Inferior parietal cortex (tissue), 1 donor: ENCODE measurements at regions not wholly inside any gene's neighbourhood (a gene's known extent, or its start where the extent isn't known, plus 50 kb on each side); places are given as distances from the start of the nearest gene placed in this dataset.
A peak's percentile ranks its signal among the peaks of the same experiment; 100 is the strongest.

ENCODE experiments used
- DNase-seq: peaks from one replicate; pipeline ENCODE4 v3.0.0-alpha.2; 2016; ENCODE audit errors: extremely low spot score

DNA sequence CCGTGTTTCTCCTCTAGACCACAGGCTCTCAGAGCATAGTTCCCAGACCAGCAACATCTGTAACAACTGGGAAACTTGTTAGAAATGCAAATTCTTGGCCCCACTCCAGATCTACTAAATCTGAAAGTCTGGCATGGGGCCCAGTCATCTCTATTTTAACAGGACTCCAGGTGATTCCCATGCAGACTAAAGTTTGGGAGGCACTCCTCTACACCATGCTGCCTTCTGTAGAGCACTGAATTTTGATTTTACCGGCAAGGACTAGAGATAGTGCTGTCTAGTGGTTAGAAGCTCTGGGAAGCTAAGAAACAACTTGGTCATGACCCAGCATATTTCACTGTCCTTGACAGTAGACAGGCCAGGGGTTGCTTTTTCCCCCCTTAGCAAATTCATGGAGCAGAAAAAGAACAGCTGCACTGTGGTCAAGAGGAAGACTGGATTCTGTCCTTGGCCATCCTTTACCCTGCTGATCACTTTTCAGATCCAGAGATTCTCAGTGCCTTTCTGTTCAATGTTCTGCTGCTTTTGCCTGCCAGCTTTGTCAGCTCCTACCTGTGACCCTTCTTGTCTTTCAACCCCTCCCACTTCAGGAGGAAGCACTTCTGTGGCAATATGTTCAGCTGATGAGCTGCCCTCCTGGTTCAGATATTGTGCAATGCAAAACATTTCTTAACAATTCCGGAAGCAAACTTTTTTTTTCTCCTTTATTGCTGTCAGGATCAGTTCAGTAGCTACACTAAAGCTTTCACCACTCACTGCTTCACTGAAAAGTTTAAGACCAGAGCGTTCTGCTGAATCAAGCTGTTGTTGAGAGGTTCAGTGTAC is 133.8 kb upstream of the NUDT4 start:
- DNase-seq = no peak

- no peak for DNase-seq
These were observed 133.1 kb upstream of the NUDT4 start for GRCh38 chr12:93244514-93245077.

- no peak for DNase-seq
These were observed 132.2 kb upstream of the NUDT4 start for GRCh38 chr12:93245543-93245942.

DNA sequence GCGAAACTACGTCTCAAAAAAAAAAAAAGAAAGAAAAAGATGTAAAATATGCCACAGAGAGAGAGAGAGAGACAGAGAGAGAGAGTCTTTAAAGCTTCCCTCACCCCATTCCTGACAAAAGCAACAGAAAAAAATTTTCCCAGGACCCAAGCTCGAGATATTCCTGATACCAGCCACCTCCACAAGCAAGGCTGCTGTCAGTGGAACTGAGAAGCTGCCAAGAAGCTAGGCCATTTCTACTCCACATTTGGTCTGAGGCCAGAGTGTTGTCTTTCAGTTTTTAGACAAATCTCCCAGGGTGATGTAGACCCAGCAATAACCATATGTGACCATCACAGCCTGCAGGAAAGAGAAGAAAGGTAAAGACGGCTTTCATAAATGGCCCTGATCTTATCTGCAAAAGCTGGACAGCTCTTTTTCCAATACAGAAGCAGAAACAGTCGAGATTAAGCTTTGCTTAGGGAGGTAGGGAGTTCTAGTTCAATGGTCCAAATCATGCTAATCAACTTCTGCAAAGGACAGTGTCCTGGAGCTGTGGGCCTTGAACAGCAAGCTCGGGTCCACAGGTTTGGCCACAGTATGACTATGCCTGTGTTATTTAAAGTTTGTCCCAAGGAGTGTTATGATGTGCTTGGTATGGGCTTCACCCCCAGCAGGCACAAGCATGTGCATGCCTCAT is 130.3 kb upstream of the NUDT4 start:
- DNase-seq = peak; percentile 58

DNA sequence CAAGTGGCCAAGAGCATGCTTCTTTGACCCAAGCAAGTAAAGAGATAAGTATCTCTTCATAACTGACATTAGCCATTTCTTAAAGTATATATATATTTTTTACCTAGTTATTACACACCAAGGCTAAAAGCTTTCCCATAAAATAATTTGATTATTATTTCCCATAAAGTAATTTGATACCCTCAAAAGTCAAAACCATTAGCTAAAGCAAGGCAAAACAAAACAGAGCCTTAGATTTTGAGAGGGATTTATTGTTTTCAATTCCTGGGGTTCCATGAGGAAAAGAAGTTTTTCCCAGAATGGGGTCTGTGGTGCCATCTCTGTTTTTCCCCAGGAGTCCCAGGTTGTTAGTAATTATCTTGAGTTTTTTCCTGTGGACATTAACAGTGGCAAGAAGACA is 125.5 kb upstream of the NUDT4 start:
- no peak for DNase-seq

GRCh38 chr12:93254911-93255310 is 122.8 kb upstream of the NUDT4 start:
- DNase-seq = no peak

DNA sequence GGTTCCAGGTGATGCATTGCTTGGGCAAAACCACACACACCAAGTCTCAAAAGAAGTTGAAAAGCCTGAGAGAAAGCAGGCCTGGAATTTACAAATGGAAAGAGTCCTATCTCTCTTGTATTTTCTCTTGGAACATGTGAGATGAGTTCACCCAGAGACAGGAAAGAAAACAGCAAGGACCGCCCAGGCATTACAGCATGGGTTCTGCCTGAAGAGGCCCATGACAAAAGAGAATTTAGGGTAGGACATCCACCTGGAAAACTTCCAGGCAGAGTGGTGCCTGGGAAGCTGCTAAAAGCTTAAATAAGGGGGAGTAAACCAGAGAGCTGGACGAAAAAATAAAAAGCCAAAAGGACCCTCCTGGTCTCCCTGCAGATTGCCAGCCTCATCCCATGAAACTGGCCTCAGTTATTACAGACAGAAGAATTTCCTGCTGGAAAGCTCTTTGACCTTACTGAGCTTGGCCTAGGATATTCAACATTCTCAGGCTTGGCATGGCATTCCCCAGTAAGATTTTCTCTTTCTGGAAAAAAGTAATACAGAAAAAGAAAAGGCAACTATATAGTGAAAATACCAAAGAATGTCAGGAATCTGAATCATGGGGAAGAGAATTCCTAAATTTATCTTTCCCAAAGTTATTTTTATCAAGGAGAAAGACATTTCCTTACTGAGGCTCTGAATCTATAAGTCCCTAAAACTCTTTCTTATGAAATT is 121.3 kb upstream of the NUDT4 start:
- DNase-seq = no peak

DNA sequence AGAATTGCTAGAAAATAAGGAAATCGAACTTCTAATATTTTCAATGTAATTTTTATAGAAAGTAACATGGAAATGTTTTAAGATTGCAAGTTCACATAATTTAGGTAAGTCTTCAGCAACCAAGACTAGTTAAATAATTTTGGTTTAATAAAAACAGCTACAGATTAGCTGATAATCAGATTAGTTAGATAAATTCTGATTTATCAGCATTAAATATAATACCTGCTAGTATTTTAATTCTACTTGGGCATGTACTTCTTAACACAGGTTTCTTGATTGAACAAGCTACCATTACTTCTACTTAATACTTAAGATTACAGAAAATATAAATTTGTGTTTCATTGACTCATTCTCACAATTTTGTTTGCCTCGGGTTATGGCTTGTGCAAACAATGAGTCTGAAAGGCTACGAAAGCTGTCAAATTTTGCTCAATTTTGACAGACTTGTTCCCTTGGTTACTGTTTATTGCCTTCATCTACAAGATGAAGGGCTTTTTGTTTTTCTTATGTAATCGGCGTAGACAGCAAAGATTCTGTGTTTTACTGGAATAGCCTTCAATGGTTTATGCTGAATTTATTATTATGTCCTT is 116.1 kb upstream of the NUDT4 start:
- no peak for DNase-seq

- DNase-seq = no peak
These were observed 104.7 kb upstream of the NUDT4 start for GRCh38 chr12:93272997-93273396.

- no peak for DNase-seq
These were observed 103.7 kb upstream of the NUDT4 start for GRCh38 chr12:93273834-93274564.

DNA sequence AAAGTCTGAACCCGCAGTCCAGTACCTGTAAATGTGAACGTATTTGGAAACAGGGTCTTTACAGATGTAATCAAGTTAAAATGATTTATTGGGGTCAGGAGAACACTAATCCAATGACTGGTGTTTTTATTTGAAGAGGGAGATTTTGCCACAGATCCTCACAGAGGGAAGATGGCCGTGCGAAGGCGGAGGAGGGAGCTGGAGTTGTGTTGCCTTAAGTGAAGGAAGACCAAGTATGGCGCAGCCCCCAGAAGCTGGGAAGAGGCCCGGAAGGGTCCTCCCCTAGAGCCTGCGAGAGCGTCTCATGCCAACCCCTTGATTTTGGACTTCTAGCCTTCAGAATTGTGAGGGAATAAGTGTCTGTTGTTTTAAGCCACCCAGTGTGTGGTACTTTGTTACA is 102.8 kb upstream of the NUDT4 start:
- no peak for DNase-seq

GRCh38 chr12:93275589-93275988 is 102.1 kb upstream of the NUDT4 start:
- DNase-seq = no peak

DNA sequence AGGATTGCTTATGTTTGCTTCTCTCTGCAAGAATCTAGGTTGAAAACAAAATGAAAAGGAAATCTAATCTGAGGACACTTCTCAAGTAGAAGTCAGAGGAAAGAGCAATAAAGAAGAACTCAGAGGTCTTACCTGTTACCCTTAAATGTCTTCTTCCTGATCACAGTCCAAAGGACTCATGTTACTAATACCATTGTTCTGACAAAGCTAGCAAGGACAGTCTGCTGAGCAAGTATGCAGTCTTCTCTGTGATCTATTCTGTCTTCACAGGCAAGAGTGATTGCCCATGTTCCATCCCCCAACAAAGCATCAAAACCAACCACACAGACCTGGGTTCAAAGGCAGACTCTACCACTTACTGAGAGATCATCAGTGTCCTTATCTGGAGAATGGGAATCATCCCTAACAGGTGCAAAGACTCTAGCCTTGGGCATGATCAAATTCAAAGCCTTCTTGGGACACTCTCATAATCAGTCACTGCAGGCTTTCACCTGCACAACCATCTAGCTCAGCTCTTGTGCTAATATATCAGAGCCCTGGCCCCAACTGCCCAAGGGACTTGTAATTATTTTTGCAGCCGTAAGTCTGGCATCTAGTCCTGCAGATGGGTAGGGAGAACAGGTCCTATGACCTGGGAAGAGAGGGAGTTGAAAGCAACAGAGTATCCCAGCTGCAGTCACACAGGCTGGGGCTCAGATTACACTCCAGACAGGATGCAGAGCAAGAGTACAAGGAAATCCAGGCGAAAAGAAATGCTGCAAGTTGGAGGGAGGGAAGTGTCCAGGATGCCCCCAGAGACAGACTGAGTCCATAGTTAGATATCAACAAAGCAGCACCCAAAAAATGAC is 97.9 kb upstream of the NUDT4 start:
- DNase-seq = no peak

DNA sequence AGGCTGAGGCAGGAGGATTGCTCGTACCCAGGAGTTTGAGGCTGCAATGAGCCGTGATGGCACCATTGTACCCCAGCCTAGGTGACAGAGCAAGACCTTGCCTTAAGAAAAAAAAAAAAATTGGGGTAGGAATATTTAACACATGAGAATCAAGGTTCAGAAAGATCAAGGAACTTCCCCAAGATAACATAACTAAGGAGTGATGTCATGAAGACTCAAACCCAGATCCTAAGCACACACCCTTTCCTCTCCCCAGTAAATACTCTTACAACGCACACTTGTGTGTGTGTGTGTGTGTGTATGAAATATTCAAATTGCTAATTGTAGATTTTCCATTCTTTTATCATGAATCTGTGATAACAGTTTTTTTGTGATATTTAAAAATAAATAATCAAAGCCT is 90.6 kb upstream of the NUDT4 start:
- DNase-seq = no peak

GRCh38 chr12:93288626-93289025 is 89.1 kb upstream of the NUDT4 start:
- DNase-seq = no peak

GRCh38 chr12:93290391-93290790 is 87.3 kb upstream of the NUDT4 start:
- DNase-seq = no peak

GRCh38 chr12:93292213-93292612 is 85.5 kb upstream of the NUDT4 start:
- DNase-seq = no peak

GRCh38 chr12:93292731-93293566 is 84.8 kb upstream of the NUDT4 start:
- no peak for DNase-seq

- DNase-seq = no peak
These were observed 80.7 kb upstream of the NUDT4 start for GRCh38 chr12:93297032-93297431.
